HCT116 (cell line): ENCODE measurements at regions not wholly inside any gene's neighbourhood (a gene's known extent, or its start where the extent isn't known, plus 50 kb on each side); places are given as distances from the start of the nearest gene placed in this dataset.

Experiments used
- ATAC-seq: fragments of 200-7000 bp; cut with Tn5 transposase; 2 replicates; pipeline ENCODE4 v1.9.1; 2020; ENCODE audit warnings: mild to moderate bottlenecking, moderate library complexity
- BruUV-seq: library from RNA; stranded (reverse); fragments of 400-500 nt; replicated peaks from 2 replicates; lab custom pipeline; 2021; lab: Mats Ljungman, UMichigan
- CTCF ChIA-PET: fragments of 300-600 bp; sonication (Branson Sonifier 250); formaldehyde crosslinking; loops from one replicate; lab custom pipeline; 2021; ENCODE audit warnings: antibody characterized with exemption; lab: Charles Lee
- POLR2A ChIA-PET: fragments of 300-600, 350-600 bp; sonication (Branson Sonifier 250); formaldehyde crosslinking; loops from one replicate; lab custom pipeline; 2021; ENCODE audit warnings: antibody characterized with exemption; lab: Charles Lee
- RAD21 ChIA-PET, 2 experiments: fragments of 300-600 bp; sonication (Branson Sonifier 250); formaldehyde crosslinking; loops; one replicate each; lab custom pipeline; 2023; ENCODE audit warnings: low total read pairs in 2 of 2; ENCODE audit not compliant: uncharacterized antibody in 2 of 2, unreplicated experiment in 2 of 2, low non-redundant PET in 1 of 2; lab: Charles Lee
- DNase-seq: peaks from one replicate; pipeline ENCODE4 v3.0.0-alpha.2; 2010; ENCODE audit warnings: low read depth, low spot score
- H2AFZ ChIP-seq: fragments of 200-600 bp; shearing (Covaris generic), sonication (generic); 2 replicates; pipeline ENCODE4 v1.6.1; 2017; ENCODE audit warnings: low read depth, mixed run types, mixed read lengths, antibody characterized with exemption, low read length; ENCODE audit not compliant: poor library complexity, severe bottlenecking
- H3K27ac ChIP-seq: 2 replicates; pipeline ENCODE4 v1.5.1; 2012; ENCODE audit warnings: low read depth, low read length
- H3K27me3 ChIP-seq: fragments of 200-600 bp; sonication (generic); 2 replicates; pipeline ENCODE4 v1.6.1; 2016; ENCODE audit warnings: mixed run types, low read length, mixed read lengths; ENCODE audit not compliant: insufficient read depth
- H3K36me3 ChIP-seq, 2 experiments: fragments of 200-500 bp in 1 of 2; fragments of 200-600 bp in 1 of 2; sonication (Bioruptor generic) in 1 of 2; sonication (generic) in 1 of 2; 2 replicates each; pipeline versions ENCODE4 v1.5.1 to v1.6.1; 2014 to 2016; ENCODE audit warnings: low read length in 2 of 2, inconsistent platforms in 1 of 2, mixed read lengths in 1 of 2, mixed run types in 1 of 2; ENCODE audit not compliant: insufficient read depth in 2 of 2, control insufficient read depth in 1 of 2
- H3K4me1 ChIP-seq, 2 experiments: fragments of 200-600 bp in 1 of 2; sonication (generic) in 1 of 2; 2 replicates each; pipeline versions ENCODE4 v1.5.1 to v1.6.1; 2012 to 2017; ENCODE audit warnings: low read length in 2 of 2, inconsistent platforms in 1 of 2, mild to moderate bottlenecking in 1 of 2, mixed read lengths in 1 of 2, mixed run types in 1 of 2, moderate library complexity in 1 of 2; ENCODE audit not compliant: insufficient read depth in 2 of 2, control insufficient read depth in 1 of 2
- H3K4me2 ChIP-seq: fragments of 200-600 bp; sonication (generic); 2 replicates; pipeline ENCODE4 v1.6.1; 2017; ENCODE audit warnings: mixed run types, low read length, mixed read lengths
- H3K4me3 ChIP-seq, 2 experiments: fragments of 200-600 bp in 1 of 2; sonication (generic) in 1 of 2; replicated peaks in 1 of 2; 2 replicates each; pipeline ENCODE4 v1.5.1; 2011 to 2016; ENCODE audit warnings: low read length in 2 of 2, control low read depth in 1 of 2, low read depth in 1 of 2, mild to moderate bottlenecking in 1 of 2, mixed read lengths in 1 of 2, mixed run types in 1 of 2
- H3K79me2 ChIP-seq: fragments of 200-600 bp; sonication (generic); 2 replicates; pipeline ENCODE4 v1.6.1; 2017; ENCODE audit warnings: mild to moderate bottlenecking, mixed run types, low read length, moderate library complexity, mixed read lengths; ENCODE audit not compliant: insufficient read depth
- H3K9ac ChIP-seq: fragments of 200-600 bp; sonication (generic); 2 replicates; pipeline ENCODE4 v1.6.1; 2016; ENCODE audit warnings: low read length, mixed read lengths
- H3K9me2 ChIP-seq: fragments of 200-600 bp; sonication (generic), shearing (Covaris generic); 2 replicates; pipeline ENCODE4 v1.6.1; 2017; ENCODE audit warnings: mixed run types, mild to moderate bottlenecking, moderate library complexity; ENCODE audit not compliant: insufficient read depth
- H3K9me3 ChIP-seq, 2 experiments: fragments of 200-500 bp in 1 of 2; fragments of 200-600 bp in 1 of 2; sonication (Bioruptor generic) in 1 of 2; sonication (generic) in 1 of 2; 2 replicates each; pipeline ENCODE4 v1.6.1; 2014 to 2017; ENCODE audit warnings: low read length in 2 of 2, mixed read lengths in 2 of 2, inconsistent platforms in 1 of 2, low read depth in 1 of 2, mild to moderate bottlenecking in 1 of 2, mixed run types in 1 of 2, moderate library complexity in 1 of 2; ENCODE audit not compliant: control insufficient read depth in 1 of 2, insufficient read depth in 1 of 2
- H4K20me1 ChIP-seq: fragments of 200-600 bp; sonication (generic), shearing (Covaris generic); 2 replicates; pipeline ENCODE4 v1.6.1; 2017; ENCODE audit warnings: mixed run types, mild to moderate bottlenecking, moderate library complexity; ENCODE audit not compliant: insufficient read depth
- ATF3 ChIP-seq: IDR thresholded peaks from 2 replicates; pipeline ENCODE4 v1.6.1; 2012
- CBX3 ChIP-seq: IDR thresholded peaks from 2 replicates; pipeline ENCODE4 v1.6.1; 2012; ENCODE audit warnings: low read depth
- CEBPB ChIP-seq: IDR thresholded peaks from 2 replicates; pipeline ENCODE4 v1.6.1; 2012; ENCODE audit warnings: low read depth
- CTCF ChIP-seq, 3 experiments: fragments of 200-600 bp in 1 of 3; sonication (generic) in 1 of 3; IDR thresholded peaks in 2 of 3; conservative IDR thresholded peaks in 1 of 3; 2 replicates each; pipeline ENCODE4 v1.5.1; 2012 to 2017; ENCODE audit warnings: low read depth in 2 of 3, low read length in 2 of 3, antibody characterized with exemption in 1 of 3, borderline replicate concordance in 1 of 3, control low read depth in 1 of 3, mild to moderate bottlenecking in 1 of 3, mixed read lengths in 1 of 3, mixed run types in 1 of 3, moderate library complexity in 1 of 3; ENCODE audit not compliant: insufficient read depth in 1 of 3
- EGR1 ChIP-seq: IDR thresholded peaks from 2 replicates; pipeline ENCODE4 v1.6.1; 2012; ENCODE audit warnings: low read depth
- ELF1 ChIP-seq: IDR thresholded peaks from 2 replicates; pipeline ENCODE4 v1.6.1; 2012; ENCODE audit warnings: low read depth, borderline replicate concordance
- EZH2 ChIP-seq: fragments of 200-600 bp; sonication (generic); IDR thresholded peaks from 2 replicates; pipeline ENCODE4 v1.6.1; 2017; ENCODE audit warnings: antibody characterized with exemption, mixed run types
- EZH2phosphoT487 ChIP-seq: fragments of 200-600 bp; IDR thresholded peaks from 2 replicates; pipeline ENCODE4 v1.6.1; 2018; ENCODE audit warnings: antibody characterized with exemption, borderline replicate concordance
- FOSL1 ChIP-seq: IDR thresholded peaks from 2 replicates; pipeline ENCODE4 v1.6.1; 2012; ENCODE audit warnings: low read depth
- JUND ChIP-seq: IDR thresholded peaks from 2 replicates; pipeline ENCODE4 v1.6.1; 2012
- MAX ChIP-seq: IDR thresholded peaks from 2 replicates; pipeline ENCODE4 v1.6.1; 2012
- POLR2AphosphoS5 ChIP-seq: IDR thresholded peaks from 2 replicates; pipeline ENCODE4 v1.6.1; 2011; ENCODE audit warnings: mild to moderate bottlenecking, low read depth, low read length, moderate library complexity
- RAD21 ChIP-seq: IDR thresholded peaks from 2 replicates; pipeline ENCODE4 v1.6.1; 2012; ENCODE audit warnings: low read depth, mild to moderate bottlenecking
- REST ChIP-seq: IDR thresholded peaks from 2 replicates; pipeline ENCODE4 v1.6.1; 2012; ENCODE audit warnings: low read depth
- SP1 ChIP-seq: IDR thresholded peaks from 2 replicates; pipeline ENCODE4 v1.6.1; 2012; ENCODE audit warnings: low read depth
- SRF ChIP-seq: IDR thresholded peaks from 2 replicates; pipeline ENCODE4 v1.6.1; 2012; ENCODE audit warnings: low read depth
- TCF7L2 ChIP-seq: IDR thresholded peaks from 2 replicates; pipeline ENCODE4 v1.7.0; 2011; ENCODE audit warnings: borderline replicate concordance, inconsistent platforms; ENCODE audit not compliant: insufficient read depth, insufficient read length; ENCODE audit errors: extremely low read depth
- YY1 ChIP-seq: IDR thresholded peaks from 2 replicates; pipeline ENCODE4 v1.6.1; 2011; ENCODE audit warnings: low read length, low read depth, moderate library complexity, mild to moderate bottlenecking; ENCODE audit not compliant: insufficient replicate concordance; ENCODE audit errors: extremely low read depth
- ZFX ChIP-seq: fragments of 450-650 bp; IDR thresholded peaks from 2 replicates; pipeline ENCODE4 v1.6.1; 2017
- ZNF274 ChIP-seq: fragments of 200-500 bp; sonication (Bioruptor generic); IDR thresholded peaks from 2 replicates; pipeline ENCODE4 v1.6.1; 2014; ENCODE audit warnings: mild to moderate bottlenecking, low read depth, low read length, inconsistent platforms
- intact Hi-C: fragments of 100-400 bp; cut with micrococcal nuclease; formaldehyde crosslinking; loops from 2 replicates; pipeline ENCODE4 v1.10.0; 2022

- Histone ChIP-seq H3K4me3 (no peak overlapping the region), H3K79me2 (no peaks in the 10 kb centered on the region), H3K27ac (no peak overlapping the region), H3K4me2 (no peak overlapping the region), H3K9me3 (no peaks in the 10 kb centered on the region), H3K9me2 (no peaks in the 10 kb centered on the region), H3K4me1 (peaks cover 0 to 16% of the 10 kb centered on the region in 2 experiments; a peak in 2 of 4 replicates), H2AFZ (no peak overlapping the region), H3K27me3 (no peaks in the 10 kb centered on the region), H4K20me1 (no peaks in the 10 kb centered on the region), H3K9ac (no peak overlapping the region), H3K36me3 (no peaks in the 10 kb centered on the region)
- TF ChIP-seq ZNF274 (no peak), CEBPB (no peak), TCF7L2 (no peak), SP1 (no peak), YY1 (no peak), REST (no peak), JUND (no peak), EZH2 (no peak), FOSL1 (no peak), SRF (no peak), CTCF (IDR thresholded peaks at IDR 0.05 in 2 of 3, conservative IDR thresholded peaks at IDR 0.05 in 1 of 3; ENCODE audit: borderline replicate concordance in 1 of 3, insufficient read depth in 1 of 3, low read depth in 2 of 3, low read length in 2 of 3) (no peak), ZFX (no peak), CBX3 (no peak), EGR1 (no peak), ATF3 (no peak), POLR2AphosphoS5 (no peak), RAD21 (no peak), EZH2phosphoT487 (no peak), MAX (no peak), ELF1 (no peak)
- ATAC-seq = no peak
- DNase-seq = no peak
- RAD21 ChIA-PET = no interaction called here
- POLR2A ChIA-PET = no interaction called here
- CTCF ChIA-PET = no interaction called here
- no TSS peak for BruUV-seq
- intact Hi-C loops = no loop called here
These were observed 67.3 kb upstream of the KMT2C start for GRCh38 chr7:152502813-152503790.
